GM19025 (cell line): ENCODE measurements at regions not wholly inside any gene's neighbourhood (a gene's known extent, or its start where the extent isn't known, plus 50 kb on each side); places are given as distances from the start of the nearest gene placed in this dataset.

Source experiments
- ATAC-seq: cut with Tn5 transposase; IDR thresholded peaks from one replicate; pipeline ENCODE4 v1.9.1; 2021; ENCODE audit warnings: mild to moderate bottlenecking, low read depth, moderate library complexity; ENCODE audit not compliant: unreplicated experiment

DNA sequence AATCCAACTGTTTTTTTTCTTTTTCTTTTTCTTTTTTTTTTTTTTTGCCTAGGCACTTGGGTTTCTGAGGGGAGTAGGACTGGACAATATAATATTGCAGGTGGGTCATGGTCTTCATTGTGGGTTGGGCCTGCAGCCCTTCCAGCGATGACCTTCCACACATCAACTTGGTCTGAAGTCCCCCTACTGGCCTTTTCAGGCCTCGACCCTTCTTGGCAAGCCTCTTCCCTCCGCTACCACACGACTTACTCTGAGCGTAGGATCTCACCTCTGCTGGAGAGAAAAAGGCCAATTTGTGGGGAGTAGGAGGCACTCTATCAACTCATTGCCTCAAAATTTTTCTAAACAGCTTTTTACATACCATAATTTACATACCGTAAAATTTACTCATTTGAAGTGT lies 51.1 kb upstream of the GRIK3 start:
- ATAC-seq, result no peak

GRCh38 chr1:37089750-37090149 lies 55.4 kb upstream of the GRIK3 start:
- ATAC-seq, result no peak

GRCh38 chr1:37090671-37091070 lies 56.4 kb upstream of the GRIK3 start:
- no peak for ATAC-seq

DNA sequence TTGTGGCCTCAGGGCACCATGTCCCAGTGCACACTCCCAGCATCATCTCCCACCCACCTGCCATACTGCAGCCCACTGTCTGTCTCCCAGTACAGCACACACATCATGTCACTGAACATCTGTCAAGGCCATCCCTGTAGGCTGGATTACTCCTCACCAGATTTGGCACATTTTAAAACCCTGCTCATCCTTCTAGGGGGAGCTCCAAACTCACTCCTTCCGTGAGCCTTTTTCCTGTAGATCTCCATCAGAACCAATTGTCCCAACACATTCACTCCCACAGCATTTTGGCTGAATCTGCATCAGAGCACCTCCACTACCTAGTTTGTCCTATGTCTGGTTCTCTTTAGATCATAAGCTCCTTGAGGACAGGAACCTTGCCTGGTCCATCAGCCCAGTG lies 58.6 kb upstream of the GRIK3 start:
- ATAC-seq, result no peak

DNA sequence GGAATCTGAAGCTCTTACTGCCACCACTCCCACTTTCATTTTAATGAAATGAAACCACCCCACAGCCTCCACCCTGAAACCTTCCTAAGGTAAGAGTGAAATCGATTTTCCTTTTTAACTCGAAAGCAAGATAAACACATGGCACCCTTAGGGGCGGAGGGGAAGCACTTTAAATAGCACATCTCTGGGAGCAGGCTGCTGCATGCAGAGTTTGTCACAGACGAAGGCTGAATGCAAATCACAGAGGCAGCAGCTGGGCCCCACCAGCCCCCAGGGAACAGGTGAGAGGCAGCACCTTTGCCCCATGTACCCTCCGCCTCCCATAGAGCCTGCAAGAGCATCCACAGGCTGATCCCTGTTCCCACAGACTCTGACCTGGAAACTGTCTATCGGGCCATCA lies 60.0 kb upstream of the GRIK3 start:
- no peak for ATAC-seq

GRCh38 chr1:37096523-37096922 lies 62.2 kb upstream of the GRIK3 start:
- ATAC-seq, result no peak

DNA sequence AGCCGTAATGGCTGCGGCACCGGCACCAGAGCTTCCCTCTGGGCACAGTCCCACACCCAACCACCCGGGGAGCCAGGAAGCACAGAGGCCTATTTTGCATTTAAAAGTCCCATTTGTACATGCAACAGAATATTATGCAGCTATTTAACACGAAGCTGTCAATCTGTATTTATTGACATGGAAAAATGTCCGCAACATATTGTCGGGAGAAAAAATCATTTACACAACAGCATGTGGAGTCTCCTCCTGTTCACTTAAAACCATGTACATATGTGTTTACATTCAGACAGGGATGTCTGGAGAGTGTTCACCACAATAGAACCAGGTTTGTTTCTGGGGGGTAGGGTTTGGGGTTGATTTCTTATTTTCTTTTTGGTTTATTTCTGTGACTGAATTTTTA lies 63.4 kb upstream of the GRIK3 start:
- ATAC-seq, result no peak

- ATAC-seq, result no peak
Measured at GRCh38 chr1:37098237-37098636, 63.9 kb upstream of the GRIK3 start.

GRCh38 chr1:37100310-37100709 lies 66.0 kb upstream of the GRIK3 start:
- no peak for ATAC-seq

DNA sequence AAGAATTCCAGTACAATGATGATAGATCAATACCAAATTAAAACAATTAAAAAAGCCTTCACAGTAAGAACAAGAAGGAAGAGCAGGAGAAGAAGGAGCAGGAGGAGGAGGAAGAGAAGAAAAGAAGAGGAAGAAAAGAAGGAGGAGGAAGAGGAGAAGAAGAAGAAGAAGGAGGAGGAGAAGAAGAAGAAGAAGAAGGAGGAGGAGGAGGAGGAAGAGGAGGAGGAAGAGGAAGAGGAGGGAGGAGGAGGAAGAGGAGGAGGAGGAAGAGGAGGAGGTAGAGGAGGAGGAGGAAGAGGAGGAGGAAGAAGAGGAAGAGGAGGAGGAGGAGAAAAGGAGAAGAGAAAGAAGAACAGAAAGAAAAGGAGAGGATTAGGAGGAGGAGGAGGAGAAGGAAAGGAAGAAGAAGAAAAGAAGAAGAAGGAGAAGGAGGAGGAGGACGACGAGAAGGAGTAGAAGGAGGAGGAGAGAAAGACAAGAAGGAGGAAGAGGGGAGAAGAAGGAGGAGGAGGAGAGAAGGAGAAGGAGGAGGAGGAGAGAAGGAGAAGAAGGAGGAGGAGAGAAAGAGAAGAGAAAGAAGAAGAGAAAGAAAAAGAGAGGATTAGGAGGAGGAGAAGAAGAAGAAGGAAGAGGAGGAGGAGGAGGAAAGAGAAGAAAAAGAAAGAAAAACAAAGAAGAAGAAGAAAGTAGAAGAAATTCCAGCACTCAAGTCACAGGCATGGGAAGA lies 68.5 kb upstream of the GRIK3 start:
- ATAC-seq, result no peak

- no peak for ATAC-seq
Measured at GRCh38 chr1:37105911-37106310, 71.6 kb upstream of the GRIK3 start.

- no peak for ATAC-seq
Measured at GRCh38 chr1:37107153-37107907, 73.0 kb upstream of the GRIK3 start.

GRCh38 chr1:37108596-37109188 lies 74.4 kb upstream of the GRIK3 start:
- no peak for ATAC-seq

DNA sequence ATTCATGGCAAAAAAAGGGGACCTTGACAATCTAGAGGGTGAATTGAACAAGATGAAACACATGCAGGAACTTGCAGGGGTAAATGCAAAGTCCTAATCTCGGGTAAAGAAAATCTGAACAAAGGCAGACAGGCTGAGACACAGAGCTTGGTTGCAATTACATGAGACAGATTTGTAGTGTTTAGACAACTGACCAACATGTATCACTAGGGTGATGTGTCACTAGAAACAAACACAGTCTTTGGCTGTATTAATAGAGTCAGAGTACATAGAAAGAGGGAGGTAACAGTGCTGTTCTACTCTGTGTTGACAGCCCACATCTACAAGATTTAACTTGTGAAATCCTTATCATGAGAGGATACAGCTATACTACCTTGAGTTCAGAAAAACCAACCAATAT lies 78.1 kb upstream of the GRIK3 start:
- no peak for ATAC-seq

DNA sequence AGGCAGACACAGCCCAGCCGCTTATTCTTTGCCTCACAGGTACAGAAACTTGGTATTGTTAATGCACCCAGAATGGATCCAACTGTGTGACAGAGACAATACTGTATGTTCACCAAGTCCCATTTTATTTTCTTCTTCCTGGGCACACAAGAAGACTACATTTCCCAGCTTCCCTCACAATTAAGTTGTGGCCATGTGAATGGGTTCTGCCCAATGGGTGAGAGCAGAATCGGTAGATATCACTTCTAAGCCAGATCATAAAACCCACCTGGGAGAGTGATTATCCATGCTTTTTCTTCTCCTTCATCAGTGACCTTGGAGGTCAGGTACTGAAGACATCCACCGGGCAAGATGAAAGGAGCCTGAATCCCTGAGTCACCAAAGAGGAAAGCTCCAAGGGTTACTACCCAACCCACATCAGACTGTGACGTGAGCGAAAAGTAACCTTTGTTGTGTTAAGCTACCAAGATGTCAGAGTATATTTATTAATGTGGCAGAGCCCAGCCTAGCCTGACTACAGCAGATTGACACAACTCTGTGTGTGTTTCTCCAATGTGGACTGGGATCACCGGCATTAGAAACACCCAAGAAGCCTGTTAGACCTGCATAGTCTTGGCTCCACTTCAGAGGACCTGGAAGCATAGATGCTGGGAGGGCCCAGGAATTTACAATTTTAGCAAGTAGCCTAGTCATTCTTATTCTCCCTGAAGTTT lies 79.1 kb upstream of the GRIK3 start:
- no peak for ATAC-seq

- no peak for ATAC-seq
Measured at GRCh38 chr1:37118790-37119189, 84.5 kb upstream of the GRIK3 start.

- ATAC-seq, result no peak
Measured at GRCh38 chr1:37120279-37120678, 86.0 kb upstream of the GRIK3 start.

DNA sequence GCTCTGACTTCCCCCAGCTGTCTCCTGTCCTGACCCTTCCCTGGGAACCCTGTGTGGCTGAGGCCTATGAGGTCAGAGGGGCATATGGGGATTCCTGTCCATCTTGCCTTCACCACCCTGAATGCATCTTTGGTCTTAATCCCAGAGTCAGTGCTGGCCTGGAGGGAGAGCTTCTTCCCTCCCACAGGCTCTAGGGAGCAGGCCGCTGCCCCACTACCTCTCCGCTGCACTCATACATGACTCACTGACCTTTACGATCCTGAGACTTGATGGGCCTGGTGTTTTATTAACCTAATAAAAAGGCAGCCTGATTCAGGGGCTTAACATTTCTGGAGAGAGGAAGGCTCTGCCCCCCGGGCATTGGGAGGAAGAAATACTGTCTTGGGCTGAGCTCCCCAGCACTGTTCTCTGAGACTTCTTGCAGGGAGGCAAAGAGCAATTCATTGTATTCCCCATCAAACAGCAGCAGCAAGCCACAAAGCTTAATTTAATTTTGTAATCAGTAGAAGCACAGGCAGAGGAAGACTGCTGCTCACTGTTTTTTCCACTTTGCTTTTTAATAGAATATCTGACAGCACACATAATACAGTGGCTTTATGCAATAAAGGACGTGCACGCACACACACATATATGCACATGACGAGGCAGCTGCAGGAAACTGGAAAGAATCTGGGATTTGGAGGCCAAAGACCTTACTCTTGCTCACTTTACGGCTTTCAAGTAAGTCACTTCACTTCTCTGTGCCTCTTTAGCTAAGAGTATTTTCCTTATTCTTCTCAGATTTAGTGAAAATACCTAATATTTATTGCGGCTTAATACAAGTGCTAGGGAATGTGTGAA lies 89.2 kb upstream of the GRIK3 start:
- ATAC-seq, result no peak

DNA sequence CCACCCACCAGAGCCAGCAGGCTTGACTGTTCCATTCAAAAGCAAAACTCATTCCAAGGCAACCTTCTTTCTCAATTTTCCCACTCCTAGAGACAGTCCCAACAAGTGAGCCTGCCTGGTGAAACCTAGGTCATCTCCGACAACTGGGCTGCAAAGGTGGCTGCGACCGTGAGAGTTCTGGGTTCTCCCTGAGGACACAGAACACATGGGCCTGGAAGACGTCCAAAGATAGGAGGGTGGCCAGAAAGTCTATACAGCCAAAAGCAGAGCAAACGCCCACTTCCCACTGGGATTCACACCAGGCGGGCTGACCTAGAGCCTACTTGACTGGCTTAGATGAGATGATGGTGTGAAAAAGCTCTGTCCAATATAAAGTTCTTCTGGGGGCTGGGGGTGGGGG lies 90.2 kb upstream of the GRIK3 start:
- no peak for ATAC-seq

- no peak for ATAC-seq
Measured at GRCh38 chr1:37125295-37125694, 91.0 kb upstream of the GRIK3 start.
